Psoas muscle (tissue), 7 donors: ENCODE measurements at regions not wholly inside any gene's neighbourhood (a gene's known extent, or its start where the extent isn't known, plus 50 kb on each side); places are given as distances from the start of the nearest gene placed in this dataset.

Experiments used
- ATAC-seq, 4 donors: fragments of 200-7000 bp; cut with Tn5 transposase; one replicate each; pipeline ENCODE4 v1.9.1; 2020; ENCODE audit warnings: moderate library complexity in 3 of 4, mild to moderate bottlenecking in 2 of 4
- DNase-seq, 2 donors: peaks; one replicate each; pipeline ENCODE4 v3.0.0-alpha.2; 2020
- H3K27ac ChIP-seq: fragments of 200-600 bp; one replicate; pipeline ENCODE4 v1.8.0; 2022
- H3K27me3 ChIP-seq, 3 donors: fragments of 200-600 bp in 1 of 3; one replicate each; pipeline versions ENCODE4 v1.6.1 to v1.8.0; 2013 to 2022; ENCODE audit warnings: low read length in 2 of 3, mild to moderate bottlenecking in 2 of 3, moderate library complexity in 1 of 3; ENCODE audit not compliant: insufficient read depth in 3 of 3
- H3K36me3 ChIP-seq, 2 donors: fragments of 200-600 bp in 1 of 2; one replicate each; pipeline versions ENCODE4 v1.6.1 to v1.8.0; 2013 to 2022; ENCODE audit warnings: low read depth in 1 of 2, mild to moderate bottlenecking in 1 of 2, moderate library complexity in 1 of 2; ENCODE audit not compliant: insufficient read depth in 1 of 2
- H3K4me1 ChIP-seq: fragments of 200-600 bp; one replicate; pipeline ENCODE4 v1.8.0; 2022
- H3K4me3 ChIP-seq: fragments of 200-600 bp; one replicate; pipeline ENCODE4 v1.8.0; 2022; ENCODE audit warnings: mild to moderate bottlenecking
- H3K9me3 ChIP-seq: fragments of 200-600 bp; one replicate; pipeline ENCODE4 v1.8.0; 2022
- CTCF ChIP-seq: fragments of 200-600 bp; IDR thresholded peaks from one replicate; pipeline ENCODE4 v1.8.0; 2022; ENCODE audit warnings: antibody characterized with exemption
- WGBS, 3 donors: extraction: QIAGEN DNeasy Blood & Tissue Kit; methylation state at CpG; one replicate each; pipeline versions ENCODE4 v1.1.6 to v1.1.7; 2013; 5-methylcytosine and 5-hydroxymethylcytosine counted together
- intact Hi-C, 2 donors: fragments of 100-400 bp; cut with DNase I; formaldehyde crosslinking; loops; one replicate each; pipeline versions ENCODE4 v1.11.0 to v1.14.2; 2022
- donor health status: healthy with polysubstance abuse.
- donor health status: DM: no; HTN: no; CAD: no; lungs with moderate emphysema.
- donor health status: Bipolar disorder and iron deficiency.
- donor health status: healthy.
- donor health status: DM: yes; HTN: yes; CAD: no.
- donor health status: DM: no; HTN: no; CAD: no.
- donor health status: DM: yes; HTN: yes; CAD: no.

- no peaks in the 10 kb centered on the region for H3K4me1 ChIP-seq
- no peak for DNase-seq
- ATAC-seq: no peak
- 80 to 95% (median 89%) methylated on average over 1 of the region's 1 CpG for WGBS, 3 donors
- no peak overlapping the region for H3K27ac ChIP-seq
- H3K27me3 ChIP-seq: no peaks in the 10 kb centered on the region
- intact Hi-C loops: no loop called here
- no peaks in the 10 kb centered on the region for H3K36me3 ChIP-seq
- H3K9me3 ChIP-seq: no peaks in the 10 kb centered on the region
- H3K4me3 ChIP-seq: no peak overlapping the region
- TF ChIP-seq CTCF: no peak
Measured at GRCh38 chr4:53658029-53658428, 66.7 kb upstream of the LNX1 start.

GRCh38 chr4:53656421-53656981 is 65.2 kb upstream of the LNX1 start:
- no peaks in the 10 kb centered on the region for H3K4me1 ChIP-seq
- H3K4me3 ChIP-seq: no peak overlapping the region
- DNase-seq (no peak), ATAC-seq (peak in 2 of 4 donors; percentile 49 to 75)
- 36 to 59% (median 45%) methylated on average over 7 of the region's 7 CpGs for WGBS, 3 donors
- H3K9me3 ChIP-seq: no peaks in the 10 kb centered on the region
- H3K27ac ChIP-seq: no peak overlapping the region
- intact Hi-C loops: no loop called here
- no peaks in the 10 kb centered on the region for H3K27me3 ChIP-seq
- TF ChIP-seq CTCF: peak; percentile 15
- H3K36me3 ChIP-seq: no peaks in the 10 kb centered on the region

- peak in 1 of 4 donors; percentile 53 for ATAC-seq
- no peaks in the 10 kb centered on the region for H3K27me3 ChIP-seq
- no peaks in the 10 kb centered on the region for H3K4me1 ChIP-seq
- WGBS, 3 donors: 15 to 29% (median 18%) methylated on average over 5 of the region's 5 CpGs
- H3K36me3 ChIP-seq: no peaks in the 10 kb centered on the region
- no peaks in the 10 kb centered on the region for H3K9me3 ChIP-seq
- intact Hi-C loops: no loop called here
- no peak for TF ChIP-seq CTCF
- no peak for DNase-seq
- no peak overlapping the region for H3K27ac ChIP-seq
- H3K4me3 ChIP-seq: no peak overlapping the region
Measured at GRCh38 chr4:53654300-53654758, 63.0 kb upstream of the LNX1 start.

- H3K27ac ChIP-seq: no peak overlapping the region
- H3K4me3 ChIP-seq: no peak overlapping the region
- no peaks in the 10 kb centered on the region for H3K9me3 ChIP-seq
- DNase-seq (no peak), ATAC-seq (no peak)
- intact Hi-C loops: no loop called here
- no peaks in the 10 kb centered on the region for H3K27me3 ChIP-seq
- no peaks in the 10 kb centered on the region for H3K36me3 ChIP-seq
- 24 to 39% (median 31%) methylated on average over 6 of the region's 6 CpGs for WGBS, 3 donors
- H3K4me1 ChIP-seq: no peaks in the 10 kb centered on the region
- TF ChIP-seq CTCF: no peak
Measured at GRCh38 chr4:53653484-53654053, 62.3 kb upstream of the LNX1 start.
